T-helper 1 cell (primary cell): ENCODE measurements at regions not wholly inside any gene's neighbourhood (a gene's known extent, or its start where the extent isn't known, plus 50 kb on each side); places are given as distances from the start of the nearest gene placed in this dataset.

Experiments used
- DNase-seq, 5 donors: peaks; one replicate each; pipeline ENCODE4 v3.0.0-alpha.2; 2012 to 2020

DNA sequence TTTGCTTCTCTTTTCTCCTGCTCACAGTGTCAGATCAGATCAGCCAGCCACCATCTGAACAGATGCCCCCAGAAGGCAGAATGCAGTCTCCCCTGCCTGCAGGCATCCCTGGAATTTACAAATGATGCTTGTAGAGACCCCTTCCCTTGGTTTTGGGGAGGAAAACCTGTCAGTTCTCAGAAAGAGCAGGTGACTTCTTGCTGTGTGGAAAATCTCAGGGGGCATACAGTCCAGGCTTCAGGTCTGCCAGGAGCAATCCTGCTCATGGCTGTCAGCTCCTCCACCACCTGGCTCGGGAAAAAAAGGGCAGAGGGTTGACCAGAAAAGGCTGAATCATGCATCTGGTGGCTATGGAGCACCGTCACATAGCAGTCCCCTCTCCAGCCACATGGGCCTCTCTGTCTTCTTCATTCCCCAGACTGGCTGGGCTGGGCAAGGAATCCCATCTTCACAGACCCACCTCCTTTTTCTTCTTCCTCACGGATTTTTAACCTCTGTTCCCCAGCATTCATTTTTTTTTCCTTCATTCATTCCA lies 107.0 kb downstream of the KCNF1 start:
- no peak for DNase-seq

DNA sequence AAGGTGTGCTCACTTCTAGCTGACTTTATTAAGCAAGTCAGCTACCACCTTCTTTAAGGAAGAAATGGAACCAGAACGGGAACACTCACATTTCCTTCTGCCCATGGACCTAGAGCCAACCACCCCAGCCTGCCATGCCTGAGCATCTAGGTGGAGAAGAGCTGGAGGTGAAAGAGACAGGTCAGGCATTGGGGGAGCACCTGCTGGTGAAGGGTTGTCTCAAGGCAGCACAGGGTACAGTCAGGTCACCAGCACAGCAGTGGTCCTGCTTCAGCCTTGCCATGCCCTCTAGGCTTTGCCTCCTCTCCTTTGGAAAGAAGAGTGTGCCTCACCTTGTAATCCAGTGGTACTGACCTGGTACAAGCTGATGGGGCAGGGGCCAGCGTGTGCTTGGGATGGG lies 107.9 kb downstream of the KCNF1 start:
- DNase-seq = no peak

DNA sequence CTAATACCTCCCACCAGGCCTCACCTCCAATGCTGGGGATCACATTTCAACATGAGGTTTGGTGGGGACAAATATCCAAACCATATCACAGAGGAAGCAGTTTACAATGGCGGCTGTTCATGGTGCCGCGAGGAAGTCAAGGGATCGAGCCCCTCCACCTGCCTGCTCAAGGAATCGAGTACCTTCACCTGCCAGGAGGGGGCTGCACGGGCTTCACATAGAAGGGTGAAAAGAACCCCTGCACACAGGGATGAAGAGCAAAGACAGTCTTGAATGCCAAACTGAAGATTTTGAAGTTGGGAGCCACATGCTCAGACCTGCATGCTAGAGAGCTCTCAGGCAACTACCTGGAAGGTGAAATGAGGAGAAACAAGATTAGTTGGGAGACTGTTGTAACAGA lies 110.3 kb downstream of the KCNF1 start:
- DNase-seq = no peak

DNA sequence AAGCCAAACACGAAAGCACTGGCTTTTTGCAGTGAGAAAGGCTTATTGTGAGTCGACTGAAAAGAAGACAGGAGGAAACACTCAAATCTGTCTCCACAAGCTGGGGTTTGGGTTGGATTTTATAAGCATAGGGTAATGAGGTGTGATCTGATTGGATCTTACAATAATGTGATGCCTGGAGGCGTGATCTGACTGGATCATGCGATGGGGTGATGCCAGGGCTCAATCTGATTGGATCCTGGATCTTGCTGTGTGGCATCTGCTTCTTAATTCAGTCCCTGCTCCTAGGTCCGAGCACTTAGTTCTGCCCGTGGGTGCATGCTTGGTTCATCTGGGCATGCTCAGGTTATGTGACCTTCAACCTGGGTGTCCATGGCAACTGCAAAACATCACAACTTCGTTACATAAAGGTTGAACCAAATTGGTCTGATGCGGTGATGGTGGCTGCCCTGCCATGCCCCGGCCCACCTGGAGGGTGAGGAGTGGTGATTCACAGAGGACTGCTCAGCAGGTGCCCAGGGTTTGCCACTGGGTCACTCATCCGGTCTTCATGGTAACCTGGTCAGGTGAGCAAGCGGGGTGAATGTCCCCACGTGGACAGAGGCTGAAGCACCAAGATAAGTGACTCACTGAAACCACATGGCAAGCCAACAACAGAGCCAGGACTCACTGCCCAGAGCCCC lies 111.0 kb downstream of the KCNF1 start:
- DNase-seq = no peak

DNA sequence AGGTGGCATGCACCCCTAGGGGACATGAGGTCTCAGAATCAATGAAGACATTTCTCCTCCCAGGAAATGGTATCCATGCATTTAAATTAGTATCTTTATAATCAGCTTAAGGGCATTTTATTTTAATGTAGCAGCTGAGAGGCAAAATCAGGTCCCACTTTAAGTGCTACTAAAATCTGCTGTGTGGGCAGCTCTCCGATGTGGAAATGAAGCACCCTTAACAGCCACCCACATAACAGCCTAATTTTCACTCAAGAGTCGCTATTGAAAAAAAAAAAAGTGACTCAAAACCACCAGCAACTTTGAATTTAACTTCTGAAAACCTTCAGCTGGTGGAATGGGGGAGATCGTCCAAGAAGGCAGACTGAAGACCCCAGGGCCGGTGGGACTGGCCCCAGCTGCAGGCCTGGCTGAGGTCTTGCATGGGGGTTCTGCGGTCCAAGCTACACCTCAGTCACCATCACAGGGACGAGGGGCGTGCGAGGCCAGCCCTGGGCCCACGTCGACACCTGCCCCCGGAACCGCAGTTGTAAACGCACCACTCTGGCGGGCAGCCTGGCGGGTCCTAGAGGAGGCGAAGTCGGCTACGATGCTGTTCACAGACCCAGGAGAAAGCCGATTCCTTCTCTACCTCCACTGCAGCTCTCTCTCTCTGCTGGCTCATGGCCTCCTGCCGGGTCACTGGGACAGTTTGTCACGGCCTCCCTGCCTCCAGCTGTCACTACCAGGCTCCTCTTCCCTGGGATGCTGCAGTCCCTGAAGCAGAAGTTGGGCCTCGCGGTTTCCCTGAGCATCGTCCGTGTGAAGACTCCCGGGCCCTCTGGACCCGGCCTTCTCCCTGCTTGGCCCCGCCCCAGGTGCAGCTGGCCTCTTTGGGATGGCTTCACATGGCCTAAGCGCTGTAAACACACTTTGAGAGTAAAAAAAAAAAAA lies 111.9 kb downstream of the KCNF1 start:
- no peak for DNase-seq

DNA sequence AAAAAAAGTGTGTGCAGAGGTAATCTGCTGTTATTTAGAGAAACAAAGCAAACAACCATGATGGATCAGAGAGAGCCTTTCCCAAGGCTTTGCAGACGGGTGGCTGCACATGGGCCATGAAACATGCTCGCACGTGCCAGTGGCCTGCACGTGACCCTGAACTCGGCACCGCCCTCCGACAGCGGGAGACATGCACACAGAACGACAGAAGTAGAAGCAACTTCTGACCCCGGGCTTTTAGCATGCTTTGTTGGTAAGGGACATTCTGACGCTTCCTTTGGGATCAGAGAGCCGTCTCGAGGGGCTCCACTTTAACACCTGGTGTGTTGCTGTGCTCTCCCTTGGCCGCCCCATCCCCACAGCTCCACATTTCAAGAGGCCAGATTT lies 112.5 kb downstream of the KCNF1 start:
- no peak for DNase-seq

DNA sequence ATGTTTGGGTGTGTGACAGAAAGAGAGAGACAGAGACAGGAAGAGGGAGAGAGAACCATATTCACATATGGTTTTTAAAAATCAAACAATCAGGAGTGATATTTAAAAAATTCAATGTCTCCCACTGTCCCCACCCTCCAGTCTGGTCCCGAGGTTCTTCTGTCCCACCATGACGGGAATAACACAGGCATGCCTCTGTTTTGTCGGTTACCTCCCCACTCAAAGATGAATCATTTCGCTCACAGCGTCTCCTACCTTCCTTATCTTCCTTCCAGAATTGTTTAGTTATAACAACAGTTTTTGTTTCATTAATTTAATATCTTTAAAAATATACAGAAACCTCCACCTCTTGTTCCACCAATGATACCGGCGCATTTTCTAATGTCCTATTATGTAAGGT lies 113.0 kb downstream of the KCNF1 start:
- DNase-seq = no peak

DNA sequence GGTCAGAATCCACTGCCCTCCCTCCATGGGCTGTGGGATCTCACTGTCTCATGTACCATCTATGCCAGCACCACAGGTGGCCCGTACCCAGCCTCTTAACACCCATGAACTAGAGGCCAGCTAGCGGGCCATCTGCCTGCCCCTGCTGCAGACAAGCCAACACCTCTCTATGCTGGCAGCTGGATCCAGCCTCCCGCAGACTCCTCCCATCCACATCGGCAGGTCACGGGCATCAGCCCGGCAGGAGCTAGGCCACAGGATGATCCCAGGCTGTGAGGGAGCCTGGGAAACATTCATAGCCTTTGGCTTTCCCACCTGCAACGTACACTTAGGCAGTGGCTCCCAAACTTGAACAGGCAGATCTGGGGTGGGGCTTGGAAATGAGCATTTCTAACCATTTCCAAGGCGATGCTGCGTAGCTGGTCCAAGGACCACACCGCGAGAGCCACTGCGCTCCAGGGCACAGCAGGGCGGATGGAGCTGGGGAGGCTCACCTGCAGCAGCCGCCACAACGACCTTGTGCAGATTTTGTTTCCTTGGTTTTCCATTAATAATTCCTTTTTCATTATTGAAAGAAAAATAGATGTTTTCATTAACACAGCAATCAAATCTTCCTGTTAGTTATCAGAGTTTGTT lies 114.7 kb downstream of the KCNF1 start:
- DNase-seq = no peak

DNA sequence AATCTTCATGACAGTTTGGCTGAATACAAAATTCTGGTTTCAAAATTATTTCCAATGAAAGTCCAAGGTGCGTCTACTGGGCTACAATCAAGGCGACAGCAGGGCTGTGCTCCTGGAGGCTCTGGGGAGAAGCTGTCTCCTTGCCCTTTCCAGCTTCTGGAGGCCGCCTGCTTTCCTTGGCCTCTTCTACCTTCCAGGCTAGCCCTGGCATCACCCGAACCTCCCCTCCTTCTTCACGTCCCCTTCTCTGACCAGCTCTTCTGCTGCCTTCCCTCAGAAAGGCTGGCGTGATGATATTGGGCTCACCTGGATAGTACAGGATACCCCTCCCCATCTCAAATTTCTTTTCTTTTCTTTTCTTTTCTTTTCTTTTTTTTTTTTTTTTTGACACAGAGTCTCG lies 115.5 kb downstream of the KCNF1 start:
- no peak for DNase-seq

DNA sequence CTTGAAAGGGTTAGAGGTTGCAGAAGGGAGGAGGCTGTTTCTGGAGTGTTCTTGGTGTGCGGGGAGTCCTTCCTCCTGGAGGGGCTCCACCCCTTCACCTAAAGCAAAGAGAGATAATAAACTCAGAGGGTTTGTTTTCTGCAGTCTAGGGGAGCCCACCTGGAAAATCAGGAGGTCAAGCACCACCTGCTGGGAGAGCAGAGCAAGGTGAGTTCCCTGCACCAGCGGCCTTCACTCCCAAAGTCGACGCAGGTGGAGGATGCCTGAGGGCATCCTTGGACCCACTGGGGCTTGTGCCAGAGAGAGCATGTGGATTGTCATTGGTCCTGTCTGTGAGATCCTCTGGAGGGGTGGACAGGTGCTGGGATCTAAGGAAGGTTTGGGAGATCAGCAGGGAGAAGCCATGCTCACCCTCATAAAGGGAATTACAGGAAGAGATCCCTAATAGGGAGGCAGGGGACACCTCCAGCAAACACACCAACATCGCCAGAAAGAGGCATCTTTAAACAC lies 116.7 kb downstream of the KCNF1 start:
- no peak for DNase-seq

DNA sequence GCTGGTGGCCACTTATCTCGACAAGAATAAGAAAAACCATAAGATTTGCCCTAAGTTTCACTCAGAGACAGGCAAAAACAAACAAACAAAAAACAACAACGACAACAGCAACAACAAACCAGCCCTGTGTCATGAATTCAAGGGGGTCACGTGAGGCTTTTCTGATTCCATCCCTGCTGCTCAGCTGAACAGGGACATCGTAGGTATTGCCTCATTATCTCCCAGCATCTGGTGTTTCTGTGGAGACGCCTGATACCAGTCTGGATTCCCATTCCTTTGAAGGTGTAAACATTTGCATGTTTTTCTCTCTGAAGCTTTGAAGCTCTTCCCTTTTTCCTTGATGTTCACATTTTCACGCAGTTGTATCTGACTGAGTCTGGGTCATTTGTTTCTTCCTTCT lies 117.4 kb downstream of the KCNF1 start:
- no peak for DNase-seq

DNA sequence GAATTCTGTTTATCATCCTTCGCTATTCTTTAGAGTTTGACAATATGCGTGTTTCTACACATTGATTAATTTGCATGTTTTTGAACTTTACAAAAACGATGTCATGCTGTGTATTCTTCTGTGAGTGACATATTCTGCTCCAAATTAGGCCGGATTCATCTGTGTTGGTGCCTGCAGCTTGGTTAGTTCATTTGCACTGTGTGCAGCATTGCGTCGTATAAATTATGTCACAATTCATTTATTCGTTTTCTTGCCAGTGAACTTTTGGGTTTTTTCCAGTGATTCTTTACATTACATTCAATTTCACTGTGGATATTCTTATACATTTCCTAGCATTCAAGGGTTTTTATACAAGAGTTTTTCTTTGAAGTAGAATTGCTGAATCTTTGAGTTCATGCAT lies 118.3 kb downstream of the KCNF1 start:
- DNase-seq = no peak

DNA sequence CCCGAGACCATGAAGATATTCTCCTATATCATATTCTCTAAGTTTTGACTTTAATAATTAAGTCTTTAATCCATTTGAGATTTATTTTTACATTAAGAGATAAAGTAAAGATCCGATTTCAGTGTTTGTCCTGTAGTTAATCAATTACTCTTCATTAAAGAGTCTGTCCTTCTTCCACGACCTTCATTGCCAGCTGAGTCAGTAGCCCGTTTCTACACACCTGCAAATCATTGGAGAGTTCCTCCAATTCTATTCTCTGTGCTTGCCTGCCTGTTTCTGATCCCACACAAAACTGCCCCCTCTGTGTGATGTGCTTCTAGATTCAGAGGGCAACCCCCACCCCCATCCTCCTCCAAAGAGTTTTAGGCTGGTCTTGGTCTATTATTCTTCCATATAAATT lies 119.2 kb downstream of the KCNF1 start:
- no peak for DNase-seq

DNA sequence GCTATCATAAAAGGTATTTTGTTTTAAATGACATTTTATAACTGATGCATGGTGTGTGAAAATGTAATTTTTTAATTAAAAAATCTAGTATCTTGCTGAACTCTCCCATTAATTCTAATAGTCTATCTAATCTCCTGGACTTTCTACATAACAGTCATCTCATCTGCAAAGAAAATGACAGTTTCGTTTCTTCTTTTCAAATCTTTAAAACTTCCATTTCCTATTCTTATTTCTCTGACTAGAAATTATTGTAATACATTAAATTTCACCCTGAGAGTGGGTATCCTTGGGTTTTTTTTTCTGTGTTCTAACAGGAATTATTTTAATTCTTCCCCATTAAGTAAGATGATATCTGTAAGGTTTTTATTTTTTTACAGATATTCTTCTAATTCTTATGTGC lies 120.1 kb downstream of the KCNF1 start:
- DNase-seq = no peak

DNA sequence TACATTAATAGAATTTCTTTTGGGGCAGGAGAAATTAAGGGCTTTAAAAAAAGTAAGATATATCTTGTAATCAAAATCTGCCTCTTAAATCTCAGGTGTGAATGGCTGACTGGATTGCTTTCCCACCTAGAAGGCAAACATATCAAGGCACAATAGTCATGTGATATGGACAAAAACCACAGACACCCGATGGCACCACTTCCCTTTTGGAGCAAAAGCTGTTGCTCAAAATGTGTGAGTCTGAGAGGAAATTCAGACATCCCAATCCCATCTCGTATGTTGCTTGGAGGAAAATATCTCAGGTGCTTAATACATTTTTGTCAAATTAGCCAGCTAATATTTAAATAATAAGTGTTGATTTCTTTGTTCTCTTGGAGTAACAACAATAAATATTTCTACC lies 120.7 kb downstream of the KCNF1 start:
- no peak for DNase-seq

DNA sequence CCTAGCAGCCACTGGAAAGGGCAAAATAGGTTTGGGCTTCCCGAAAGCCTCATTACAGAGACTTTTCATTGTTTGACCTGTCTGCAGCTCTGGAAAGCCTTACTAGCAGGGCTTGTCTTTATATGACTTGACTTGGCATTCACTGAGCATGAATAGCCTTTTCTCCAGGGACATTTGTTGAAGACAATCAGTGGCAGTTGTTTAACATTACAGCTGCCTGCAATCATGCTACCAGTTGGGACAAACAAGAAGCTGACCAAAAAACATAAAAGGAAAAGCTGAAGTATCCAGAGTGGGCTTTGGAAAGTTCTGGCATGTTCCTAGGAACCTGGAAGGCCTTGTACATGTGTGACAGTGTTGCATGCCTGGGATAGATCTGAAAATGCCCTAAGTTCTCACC lies 121.4 kb downstream of the KCNF1 start:
- no peak for DNase-seq

DNA sequence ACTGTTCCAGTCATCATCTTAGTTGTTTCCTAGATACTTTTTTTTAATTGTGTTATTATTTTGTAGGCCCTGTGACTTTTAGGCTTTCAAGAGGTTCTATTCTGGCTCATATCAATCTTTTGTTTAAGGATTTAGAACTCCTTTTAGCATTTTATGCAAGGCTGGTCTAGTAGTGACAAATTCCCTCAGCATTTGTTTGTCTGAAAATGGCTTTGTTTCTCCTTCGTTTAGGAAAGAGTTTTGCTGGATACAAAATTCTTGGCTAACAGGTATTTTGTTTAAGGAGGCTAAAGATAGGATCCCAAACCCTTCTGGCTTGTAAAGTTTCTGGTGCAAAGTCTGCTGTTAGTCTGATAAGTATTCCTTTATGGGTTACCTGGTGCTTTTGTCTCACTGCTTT lies 116.6 kb upstream of the SLC66A3 start:
- DNase-seq = no peak

DNA sequence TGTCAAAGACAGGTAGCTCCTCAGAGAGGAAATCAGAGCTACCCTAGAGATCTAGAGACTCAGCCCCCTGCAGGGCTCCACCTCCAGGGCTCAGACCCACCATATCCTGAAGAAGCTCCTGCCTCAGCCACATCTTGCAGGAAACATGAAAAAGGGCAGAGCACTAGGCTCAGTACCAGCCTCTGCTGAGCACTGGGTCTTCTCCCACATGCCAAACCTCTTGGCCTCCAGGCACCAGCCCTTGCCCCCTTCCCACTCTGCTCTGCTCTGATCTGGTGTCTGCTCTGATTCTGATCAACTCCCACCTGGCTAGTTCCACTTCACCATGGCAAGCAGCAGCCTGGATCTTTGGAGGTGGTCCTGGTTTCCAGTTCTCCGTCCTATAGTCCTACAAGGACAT lies 114.3 kb upstream of the SLC66A3 start:
- no peak for DNase-seq

DNA sequence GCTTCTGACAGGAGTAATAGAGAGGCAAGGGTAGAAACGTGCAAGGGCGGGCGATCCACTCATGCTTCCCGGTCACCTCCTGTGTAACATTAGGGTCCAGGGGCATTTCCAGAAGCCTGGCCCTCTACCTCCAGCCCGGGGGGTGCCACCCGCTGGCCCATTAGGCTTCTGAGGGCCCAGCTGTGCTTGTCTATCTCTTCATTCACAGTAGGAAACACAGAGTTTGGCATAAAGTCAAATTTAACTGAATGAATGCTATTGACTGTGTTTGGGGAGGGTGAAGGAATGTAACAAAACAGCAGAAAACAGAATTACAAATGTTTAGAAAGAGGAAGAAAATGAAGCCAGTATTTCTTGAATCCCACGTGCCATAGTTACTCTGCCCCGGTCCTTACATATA lies 112.4 kb upstream of the SLC66A3 start:
- no peak for DNase-seq

DNA sequence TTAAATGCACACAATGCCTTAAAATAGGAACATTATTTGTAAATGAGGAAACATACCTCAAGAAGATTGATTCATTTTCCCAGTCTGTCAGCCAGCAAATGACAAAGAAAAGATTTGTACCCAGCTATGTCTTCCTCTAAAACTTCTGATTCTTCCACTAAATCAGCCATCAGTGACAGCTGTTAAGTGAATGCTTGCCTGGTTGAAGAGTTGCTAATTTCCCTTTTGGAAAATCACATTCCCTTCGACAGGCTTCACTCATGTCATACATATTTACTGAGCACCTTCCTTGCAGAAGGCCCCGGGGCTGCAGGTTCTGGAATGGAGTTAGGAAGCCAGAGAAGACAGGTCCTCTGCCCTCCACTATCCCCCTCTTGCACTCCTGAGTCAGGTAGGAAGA lies 112.0 kb upstream of the SLC66A3 start:
- DNase-seq = no peak

DNA sequence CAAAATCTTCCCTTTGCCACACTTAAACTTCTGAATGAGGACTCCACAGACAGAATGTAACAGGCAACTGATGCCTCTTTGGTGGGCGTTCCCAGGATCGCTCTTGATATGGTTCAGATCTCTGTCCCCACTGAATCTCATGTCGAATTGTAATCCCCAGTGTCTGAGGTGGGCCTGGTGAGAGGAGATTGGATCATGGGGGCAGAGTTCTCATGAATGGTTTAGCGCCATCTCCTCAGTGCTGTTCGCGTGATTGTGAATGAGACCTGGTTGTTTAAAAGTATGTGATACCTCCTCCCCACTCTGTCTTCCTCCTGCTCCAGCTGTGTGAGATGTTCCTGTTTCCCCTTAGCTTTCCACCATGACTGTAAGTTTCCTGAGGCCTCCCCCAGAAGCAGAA lies 111.1 kb upstream of the SLC66A3 start:
- DNase-seq = no peak

DNA sequence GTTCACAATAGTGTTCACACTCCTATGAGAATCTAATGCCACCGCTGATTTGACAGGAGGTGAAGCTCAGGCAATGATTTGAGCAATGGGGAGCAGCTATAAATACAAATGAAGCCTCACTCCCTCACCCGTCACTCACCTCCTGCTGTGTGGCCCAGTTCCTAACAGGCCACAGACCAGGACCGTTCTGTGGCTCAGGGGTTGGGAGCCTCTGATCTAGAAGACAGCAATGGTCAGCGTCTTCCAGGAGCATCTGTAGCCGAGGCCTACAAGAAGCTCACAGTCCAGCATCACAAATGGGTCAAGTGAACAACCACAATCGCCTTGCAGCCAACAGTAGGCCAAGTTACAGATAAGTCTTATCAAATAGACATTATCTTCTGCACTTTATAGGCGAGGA lies 110.0 kb upstream of the SLC66A3 start:
- no peak for DNase-seq

DNA sequence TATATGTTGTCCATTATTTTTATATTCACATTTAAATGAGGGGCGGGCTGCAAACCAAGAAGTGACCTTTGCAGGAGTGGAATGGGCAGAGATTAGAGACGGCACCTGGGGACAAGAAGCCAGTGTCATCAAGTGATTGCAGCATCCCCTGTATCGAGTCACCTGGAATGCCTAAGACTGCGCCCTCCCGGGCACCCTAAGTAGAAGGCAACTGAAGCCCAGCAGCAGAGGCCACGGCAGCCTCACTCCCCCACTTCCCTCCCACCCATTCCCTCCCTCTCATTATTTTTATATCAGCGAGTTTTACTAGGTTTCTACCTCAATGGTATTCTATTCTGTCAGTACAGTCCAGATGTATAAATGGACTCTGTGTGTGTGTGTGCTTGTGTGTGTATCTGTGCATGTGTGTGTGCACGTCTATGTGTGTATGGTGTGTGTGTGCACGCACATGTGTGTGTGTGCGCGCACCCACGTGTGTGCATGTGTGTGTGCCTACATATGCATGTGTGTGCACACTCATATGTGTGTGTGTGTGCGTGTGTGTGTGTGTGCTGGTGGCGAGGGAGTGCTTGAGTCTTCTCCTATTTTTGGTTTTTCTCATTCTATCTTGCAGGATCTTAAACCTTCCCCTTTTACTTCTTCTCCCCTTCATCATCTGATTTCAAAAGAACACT lies 106.8 kb upstream of the SLC66A3 start:
- DNase-seq = no peak
